ENCODE measurements at regions not wholly inside any gene's neighbourhood (a gene's known extent, or its start where the extent isn't known, plus 50 kb on each side); places are given as distances from the start of the nearest gene placed in this dataset.

DNA sequence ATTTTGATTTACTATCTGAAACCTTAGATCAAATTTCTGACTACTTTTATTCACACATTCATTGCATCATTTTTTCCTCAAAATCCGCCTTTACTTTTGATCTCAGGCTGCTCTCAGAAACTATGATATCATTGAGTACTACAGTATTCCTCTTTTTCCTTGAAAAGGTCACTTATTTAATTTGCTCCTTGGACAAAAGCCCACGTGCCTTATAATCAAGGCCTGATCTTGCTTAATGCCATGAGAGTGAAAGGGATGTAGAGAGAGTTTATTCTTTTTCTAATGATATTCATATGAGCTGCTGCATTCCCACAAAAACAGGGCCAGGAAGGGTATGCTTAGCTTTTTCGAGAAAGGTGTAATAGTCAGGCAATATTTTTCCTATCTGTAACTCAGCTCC, 327.0 kb downstream of the ETS1 start:
- DNase-seq (ENCODE audit: low spot score) = no peak

DNA sequence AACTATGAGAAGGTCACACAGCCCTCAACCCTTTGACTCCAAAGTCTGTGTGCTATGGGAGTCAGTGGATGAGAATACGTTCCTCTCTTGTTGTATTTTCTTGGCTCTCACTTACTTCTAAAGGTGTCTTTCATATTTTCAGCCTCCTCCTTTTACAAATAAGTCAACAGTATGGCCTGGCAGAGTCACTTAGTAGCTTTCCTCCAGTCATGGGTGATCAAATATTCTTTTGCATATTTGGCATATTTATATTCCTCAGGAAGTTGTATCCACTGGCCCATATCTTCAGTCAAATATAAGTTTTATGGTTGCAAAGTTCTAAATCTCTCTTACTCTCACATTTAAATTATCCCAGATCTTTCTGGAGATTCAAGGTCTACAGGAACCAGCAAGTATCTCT, 327.5 kb downstream of the ETS1 start:
- no peak for DNase-seq (ENCODE audit: low spot score)

DNA sequence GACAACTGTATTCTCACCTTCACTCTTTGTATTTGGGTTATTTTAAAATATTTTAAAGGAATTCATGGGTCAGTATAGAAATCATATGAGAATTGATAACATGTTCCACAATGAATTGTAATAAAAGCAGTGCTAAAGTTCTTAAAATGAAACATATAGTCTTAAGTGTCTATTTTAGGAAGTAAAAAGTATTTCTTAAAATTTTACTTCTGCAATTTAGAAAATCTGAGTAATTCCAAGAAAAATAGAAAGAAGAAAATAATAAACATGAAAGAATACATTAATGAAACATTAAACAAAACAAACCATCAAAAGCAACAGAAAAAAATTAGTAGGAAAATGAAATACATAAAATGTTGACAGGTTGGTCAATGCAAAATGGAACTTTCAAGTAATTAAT, 332.4 kb downstream of the ETS1 start:
- DNase-seq (ENCODE audit: low spot score) = no peak

DNA sequence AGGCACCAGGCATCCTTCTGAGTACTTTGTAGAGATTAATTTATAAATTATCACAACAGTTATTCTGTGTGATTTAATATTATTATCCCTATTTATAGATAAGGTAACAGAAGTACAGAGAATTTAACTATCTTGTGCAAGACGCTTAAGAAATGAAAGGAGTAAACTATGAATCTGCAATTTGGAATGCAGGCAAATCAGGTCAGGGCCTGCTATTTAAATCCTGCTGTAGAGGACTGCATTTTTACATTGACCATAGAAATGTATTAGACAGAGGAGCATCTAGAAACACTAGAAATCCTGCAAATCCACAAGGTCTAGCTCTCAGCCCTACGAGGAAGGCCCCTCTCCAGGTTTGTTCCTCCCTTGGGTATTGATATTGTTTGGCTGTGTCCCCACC, 336.2 kb downstream of the ETS1 start:
- DNase-seq (ENCODE audit: low spot score) = no peak

DNA sequence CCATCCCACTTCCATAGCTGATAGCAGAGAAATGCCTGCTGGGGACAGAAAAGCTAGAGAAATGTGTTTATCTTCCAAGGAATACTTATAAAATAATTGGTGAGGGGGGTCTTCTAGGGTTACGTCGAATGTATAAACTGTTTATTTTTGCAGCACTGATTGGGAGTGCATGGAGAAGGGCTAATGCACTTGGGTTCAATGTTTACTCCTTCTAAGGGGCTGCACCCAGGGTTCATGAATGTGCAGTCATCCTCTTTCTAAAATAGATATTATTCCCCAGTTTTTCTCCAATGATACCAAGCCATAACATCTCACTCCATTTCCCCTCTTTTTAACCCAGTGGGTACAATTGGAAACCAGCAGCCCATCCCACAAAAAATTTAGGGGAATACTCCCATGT, 336.9 kb downstream of the ETS1 start:
- no peak for DNase-seq (ENCODE audit: low spot score)

DNA sequence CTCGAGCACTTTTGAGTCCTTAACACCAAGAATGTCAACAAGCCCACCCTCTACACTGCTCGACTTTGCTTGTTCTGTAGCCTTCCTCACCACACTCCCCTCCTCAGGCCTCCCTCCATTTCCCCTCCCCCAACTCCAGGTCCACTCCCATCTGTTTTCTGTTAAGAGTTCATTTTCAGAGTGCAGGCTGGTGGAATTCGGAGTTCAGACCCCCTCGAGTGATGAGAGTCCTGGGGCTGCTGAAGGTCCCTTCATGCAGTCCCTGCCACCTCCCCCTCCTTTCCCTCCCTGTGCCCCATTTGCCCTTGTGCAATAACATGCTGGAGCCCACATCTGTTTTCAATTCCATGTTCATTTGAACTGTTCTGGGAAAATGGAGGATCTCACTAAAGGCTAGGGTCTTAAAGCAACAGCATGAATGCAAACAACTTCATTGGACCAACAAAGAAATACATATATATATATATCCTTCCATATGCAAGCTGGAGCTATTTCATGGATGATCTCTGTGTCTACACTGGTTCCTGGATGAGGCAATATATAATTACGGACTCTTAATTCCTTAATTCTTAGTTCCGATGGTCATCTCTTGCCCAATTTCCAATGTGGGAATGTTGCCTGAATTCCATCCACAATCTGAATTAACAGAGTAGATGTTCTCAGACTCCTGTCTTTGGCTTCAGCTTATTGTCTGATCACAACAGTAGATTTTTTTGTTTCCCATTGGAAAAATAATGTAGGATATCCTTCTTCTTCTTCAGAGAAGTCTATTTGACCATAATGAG, 340.4 kb downstream of the ETS1 start:
- no peak for DNase-seq (ENCODE audit: low spot score)

DNA sequence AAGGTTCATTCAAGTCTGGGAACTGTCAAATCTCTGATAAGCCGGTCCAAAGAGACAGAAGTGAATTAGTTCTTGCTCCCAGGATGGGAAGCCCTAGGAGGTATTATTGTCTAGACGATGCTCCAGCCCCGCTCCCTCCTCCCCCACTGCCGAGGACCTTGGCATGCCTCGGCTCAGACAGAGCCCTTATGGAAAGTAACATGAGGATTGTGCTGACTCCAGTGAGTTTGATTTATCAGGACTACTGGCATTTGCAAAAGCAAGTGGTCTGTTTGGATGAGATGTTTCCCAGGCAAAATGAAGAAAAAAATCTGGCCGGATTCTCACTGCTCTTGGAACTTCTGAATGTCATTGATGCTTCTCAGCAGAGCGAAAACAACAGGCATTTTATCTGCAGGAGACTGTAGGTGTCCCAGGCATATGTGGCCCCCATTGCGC, 341.0 kb downstream of the ETS1 start:
- no peak for DNase-seq (ENCODE audit: low spot score)

DNA sequence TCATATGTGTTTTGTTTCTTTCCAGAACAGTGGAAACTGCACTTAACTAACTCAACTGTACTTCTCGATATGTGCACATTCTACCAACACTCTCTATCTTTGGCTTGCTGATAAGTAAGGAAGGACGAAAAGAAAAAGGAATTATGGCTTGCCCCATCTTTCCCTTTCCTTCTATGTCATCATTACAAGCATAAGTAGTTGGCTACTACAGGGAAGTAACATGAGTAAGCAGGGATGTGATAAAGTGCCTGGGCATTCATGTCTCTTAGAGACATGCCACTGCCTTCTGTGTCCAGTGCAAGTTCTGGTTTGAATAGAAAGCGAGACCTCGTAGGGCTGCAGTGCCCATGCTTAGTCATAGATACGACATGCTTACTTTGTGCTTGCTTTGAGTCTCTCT, 342.5 kb downstream of the ETS1 start:
- no peak for DNase-seq (ENCODE audit: low spot score)

DNA sequence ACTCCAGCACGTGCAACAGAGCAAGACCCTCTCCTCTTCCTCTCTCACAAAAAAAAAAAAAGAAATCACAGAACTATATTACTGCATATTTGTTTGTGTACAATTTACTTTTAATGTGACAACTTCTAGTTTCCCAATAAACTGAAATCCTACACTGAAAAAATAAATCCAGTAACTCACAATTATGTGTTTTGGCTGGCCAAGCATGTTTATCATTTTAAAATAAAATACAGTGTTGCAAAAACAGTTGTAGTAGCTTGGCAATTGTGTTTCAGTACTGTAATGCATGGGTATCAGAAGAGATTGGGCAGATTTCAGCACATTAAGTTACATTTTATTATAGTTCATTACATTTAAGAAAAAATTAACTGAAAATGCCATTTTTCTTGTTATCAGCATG, 344.9 kb downstream of the ETS1 start:
- no peak for DNase-seq (ENCODE audit: low spot score)

DNA sequence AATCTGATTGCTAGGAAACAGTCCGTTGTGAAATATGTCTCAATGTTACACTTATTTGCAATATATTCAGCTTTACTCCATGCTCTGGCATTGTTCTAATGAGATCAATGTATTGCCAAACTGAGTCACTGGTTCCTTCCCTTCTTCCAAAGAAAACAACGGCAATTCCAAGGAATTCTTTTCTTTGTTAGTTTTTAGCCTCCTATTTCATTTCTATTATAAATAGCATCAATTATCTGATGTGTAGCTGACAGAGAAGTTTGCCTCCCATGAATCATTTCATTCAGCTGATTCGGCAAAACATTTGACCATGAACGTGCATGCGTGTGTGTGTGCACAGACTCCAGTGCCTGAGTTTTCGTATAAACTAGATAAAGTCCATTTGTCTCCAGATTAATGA, 346.8 kb downstream of the ETS1 start:
- DNase-seq (ENCODE audit: low spot score) = no peak

DNA sequence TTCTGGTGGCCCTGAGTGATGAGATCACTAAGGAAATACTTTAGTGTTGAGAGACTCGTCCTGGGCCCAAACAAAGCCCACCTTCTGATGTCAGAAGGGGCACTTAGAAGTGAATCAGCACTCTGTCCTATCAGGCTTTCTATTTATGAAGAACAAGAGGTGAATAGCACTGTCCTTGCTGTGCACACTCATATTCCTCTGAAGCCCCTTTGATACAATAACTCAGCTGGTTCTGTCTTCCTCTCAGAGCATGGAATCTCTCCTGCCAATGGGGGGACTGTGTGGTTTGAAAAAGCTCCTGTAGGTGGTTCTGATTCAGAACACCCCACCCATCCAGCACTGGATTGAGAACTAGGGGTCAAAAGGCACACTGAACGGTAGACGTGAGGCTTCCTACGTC, 348.1 kb downstream of the ETS1 start:
- no peak for DNase-seq (ENCODE audit: low spot score)

DNA sequence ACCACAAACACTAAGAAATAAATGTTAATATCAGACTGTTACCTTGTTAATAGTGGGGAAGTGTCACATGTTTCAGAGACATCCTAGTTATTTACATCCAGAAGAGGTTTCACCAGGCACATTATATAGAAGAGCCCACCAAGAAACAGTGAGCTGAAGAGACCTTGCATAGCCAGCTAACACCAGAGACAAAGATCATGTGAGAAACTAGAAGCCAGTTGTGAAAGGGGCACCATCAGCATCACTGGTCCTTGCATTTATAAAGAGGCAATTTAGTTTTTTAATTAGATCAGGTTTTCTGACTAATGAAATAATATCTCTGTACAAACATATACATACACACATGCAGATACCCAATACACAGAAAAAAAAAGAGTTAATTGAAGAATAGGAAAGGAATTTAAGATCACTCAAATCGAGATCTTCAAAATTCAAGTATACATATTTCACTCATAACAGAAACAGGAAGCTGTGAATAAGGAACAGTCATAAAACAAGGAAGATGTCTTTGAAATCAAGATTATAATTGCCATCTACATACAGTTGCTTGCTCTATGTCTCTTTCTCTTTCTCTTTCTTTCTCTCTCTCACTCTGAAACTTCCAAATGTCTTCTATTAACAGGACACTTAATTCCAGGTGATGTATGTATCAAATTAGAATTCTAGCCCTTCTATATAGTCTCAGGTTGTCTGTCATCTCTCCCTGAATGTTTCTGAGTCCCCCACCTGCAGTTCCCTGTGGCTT, 348.7 kb downstream of the ETS1 start:
- no peak for DNase-seq (ENCODE audit: low spot score)

DNA sequence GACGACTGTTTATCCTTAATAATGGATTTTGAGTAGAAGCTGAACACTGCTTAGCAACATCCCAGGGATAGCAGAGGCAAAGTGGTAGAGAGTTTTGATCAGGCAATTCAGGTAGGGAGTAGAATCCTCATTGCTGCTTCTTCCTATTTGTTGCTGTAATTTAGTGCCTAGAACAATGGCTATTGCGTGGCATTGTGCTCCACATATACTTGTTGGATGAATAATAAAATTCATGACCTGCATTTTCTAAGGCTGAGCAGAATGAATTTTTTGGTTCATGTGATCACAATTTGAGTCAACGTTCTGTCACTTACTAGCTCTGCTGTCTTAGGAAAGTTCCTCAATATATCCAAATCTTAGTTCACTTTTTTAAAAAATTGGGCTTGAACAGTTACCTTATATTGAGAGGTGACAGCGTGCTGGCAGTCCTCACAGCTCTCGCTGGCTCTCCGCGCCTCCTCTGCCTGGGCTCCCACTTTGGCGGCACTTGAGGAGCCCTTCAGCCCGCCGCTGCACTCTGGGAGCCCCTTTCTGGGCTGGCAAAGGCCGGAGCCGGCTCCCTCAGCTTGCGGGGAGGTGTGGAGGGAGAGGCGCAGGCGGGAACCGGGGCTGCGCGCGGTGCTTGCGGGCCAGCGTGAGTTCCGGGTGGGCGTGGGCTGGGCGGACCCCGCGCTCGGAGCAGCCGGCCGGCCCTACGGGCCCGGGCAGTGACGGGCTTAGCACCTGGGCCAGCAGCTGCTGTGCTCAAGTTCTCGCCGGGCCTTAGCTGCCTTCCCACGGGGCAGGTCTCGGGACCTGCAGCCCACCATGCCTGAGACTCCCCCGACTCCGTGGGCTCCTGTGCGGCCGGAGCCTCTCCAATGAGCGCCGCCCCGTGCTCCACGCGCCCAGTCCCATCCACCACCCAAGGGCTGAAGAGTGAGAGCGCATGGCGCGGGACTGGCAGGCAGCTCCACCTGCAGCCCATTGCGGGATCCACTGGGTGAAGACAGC, 350.6 kb downstream of the ETS1 start:
- no peak for DNase-seq (ENCODE audit: low spot score)

DNA sequence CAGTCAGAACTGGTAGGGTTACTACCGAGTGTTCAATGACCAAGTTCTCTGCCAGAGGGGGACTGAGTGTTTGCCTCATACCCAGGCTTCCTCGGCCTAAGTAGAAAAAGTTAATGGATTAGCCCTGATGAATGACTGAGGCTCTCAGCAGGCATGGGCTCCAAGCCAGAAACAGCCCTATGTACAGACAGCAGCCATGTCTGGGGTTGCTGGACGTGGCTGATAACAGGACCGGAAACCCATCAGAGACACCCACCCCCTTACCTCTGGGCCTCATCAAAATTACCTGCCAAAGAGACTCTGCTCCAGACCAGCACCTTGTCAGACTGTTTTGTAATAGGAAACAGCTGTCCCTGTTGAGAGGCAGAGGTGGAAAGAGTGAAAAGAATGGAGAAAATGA, 351.4 kb downstream of the ETS1 start:
- no peak for DNase-seq (ENCODE audit: low spot score)

DNA sequence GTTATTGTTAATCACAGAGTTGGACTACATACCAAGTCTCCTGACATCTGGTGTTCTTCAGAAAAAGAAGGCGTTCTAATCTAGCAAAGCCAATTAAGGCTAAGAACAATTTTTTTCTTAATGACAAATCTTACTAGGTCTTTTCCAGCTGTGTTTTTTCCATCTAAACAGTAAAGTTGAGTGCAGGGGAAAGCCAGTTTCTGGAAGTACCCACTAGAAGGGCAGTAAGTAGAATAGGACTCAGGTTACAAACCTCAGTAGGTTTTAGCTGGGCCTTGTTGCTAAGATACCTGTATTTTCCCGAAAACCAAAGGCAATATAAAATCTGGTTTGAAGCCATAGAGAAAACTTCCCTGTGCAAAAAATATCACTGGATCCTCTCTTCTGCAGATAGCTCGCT, 351.9 kb downstream of the ETS1 start:
- no peak for DNase-seq (ENCODE audit: low spot score)

DNA sequence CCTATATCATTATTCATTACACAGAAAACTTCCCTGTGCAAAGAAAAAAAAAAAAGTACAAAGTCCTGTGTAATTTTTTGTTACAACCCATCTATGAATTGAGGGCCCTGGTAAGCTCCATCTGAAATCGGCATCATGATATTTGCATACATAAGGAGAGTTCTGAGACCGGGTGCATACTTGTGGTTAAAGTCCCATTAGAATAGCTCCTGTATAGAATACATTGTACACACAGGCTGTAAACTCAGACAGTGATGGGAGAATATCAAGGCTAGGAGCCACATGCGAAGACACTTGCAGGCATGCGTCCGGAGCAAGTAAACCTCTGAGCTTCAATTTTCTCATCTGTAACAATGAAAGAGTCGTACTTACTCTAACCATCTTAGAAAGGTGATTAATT, 353.2 kb downstream of the ETS1 start:
- no peak for DNase-seq (ENCODE audit: low spot score)

DNA sequence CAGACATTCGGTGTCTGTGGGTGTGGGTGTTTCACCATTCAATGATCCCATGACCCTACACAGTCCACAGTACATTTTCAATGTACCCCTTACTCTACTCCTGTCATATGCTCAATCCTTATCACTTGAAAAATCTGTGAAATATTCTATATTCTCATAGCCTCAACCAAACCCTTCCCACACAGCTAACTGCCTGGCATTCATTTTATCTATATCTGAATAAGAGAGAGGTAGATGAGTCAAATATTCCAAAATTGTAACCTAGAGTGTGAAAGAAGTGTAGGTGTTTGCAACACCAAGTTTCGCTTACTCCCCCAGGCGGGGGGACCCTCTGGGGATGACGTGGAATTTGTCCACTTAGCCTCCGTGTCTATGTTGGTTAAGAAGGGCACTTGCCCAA, 354.8 kb downstream of the ETS1 start:
- no peak for DNase-seq (ENCODE audit: low spot score)

DNA sequence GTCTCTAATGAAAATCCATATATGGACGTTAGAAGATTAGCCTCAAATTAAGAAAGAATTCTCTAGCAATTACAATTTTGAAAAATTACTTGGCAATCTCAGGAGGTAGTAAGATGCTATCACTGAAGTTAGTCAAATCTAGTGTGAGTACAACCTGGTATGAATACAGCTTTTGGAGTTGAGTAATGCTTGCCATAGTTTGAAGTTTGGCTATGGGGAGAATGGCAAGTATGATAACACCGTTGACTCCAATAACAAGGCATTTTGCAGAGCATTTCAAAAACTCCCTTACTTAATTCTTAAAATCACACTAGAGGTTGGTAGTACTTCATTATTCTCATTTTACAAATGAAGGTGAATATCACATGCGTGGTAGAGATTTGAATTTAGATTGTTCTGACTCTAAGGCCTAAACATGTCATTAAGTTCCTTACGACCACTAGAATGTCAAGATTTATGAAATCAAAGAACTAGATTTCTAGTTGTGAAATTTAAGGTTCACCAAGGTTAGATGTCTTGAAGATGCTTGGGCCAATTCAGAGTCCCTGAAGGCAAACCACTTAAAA, 355.4 kb downstream of the ETS1 start:
- DNase-seq (ENCODE audit: low spot score) = no peak

DNA sequence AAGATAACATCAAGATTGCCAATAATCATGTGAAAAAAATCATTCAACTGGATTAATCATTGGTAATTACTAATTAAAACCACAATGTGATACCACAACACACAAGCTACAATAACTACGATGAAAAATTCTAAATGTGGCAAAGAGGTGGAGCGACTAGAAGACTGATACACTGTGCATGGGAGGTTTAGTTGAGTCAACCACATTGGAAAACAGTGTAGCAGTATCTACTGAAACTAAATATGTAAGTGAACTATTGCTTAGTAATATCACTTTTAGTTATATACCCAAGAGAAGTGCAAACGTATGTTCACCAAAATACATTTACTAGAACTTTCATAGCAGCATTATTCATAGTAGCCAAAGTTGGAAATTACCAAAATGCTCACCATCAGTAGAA, 359.9 kb downstream of the ETS1 start:
- DNase-seq (ENCODE audit: low spot score) = no peak

DNA sequence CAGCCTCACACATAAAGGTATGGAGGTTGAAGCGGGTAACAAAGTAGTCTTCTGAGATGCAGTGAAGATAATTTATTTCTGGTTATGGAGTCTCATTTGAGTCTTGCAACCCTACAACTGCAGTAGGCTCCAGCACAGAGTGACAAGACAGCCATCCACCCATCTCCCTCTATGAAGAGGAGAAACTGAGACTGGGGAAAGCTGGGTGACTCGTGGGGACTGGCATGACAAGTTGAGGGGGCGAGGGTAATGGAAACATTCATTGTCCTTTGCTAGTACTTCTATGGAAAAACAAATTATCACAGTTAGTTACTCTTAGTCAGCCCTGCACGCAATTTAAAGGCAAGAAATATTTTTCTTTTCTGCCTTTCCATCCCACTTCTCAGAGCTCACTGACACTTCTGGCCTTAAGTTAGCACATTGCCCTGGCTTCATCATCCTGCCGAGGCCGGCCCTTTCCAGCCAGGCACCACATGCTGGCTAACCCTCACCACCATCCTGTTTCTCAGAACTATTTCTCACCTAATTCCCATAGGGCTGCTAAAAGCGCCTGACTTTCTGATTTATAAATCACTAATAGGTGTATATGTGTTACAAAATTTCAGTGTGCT, 361.1 kb downstream of the ETS1 start:
- DNase-seq (ENCODE audit: low spot score) = no peak

DNA sequence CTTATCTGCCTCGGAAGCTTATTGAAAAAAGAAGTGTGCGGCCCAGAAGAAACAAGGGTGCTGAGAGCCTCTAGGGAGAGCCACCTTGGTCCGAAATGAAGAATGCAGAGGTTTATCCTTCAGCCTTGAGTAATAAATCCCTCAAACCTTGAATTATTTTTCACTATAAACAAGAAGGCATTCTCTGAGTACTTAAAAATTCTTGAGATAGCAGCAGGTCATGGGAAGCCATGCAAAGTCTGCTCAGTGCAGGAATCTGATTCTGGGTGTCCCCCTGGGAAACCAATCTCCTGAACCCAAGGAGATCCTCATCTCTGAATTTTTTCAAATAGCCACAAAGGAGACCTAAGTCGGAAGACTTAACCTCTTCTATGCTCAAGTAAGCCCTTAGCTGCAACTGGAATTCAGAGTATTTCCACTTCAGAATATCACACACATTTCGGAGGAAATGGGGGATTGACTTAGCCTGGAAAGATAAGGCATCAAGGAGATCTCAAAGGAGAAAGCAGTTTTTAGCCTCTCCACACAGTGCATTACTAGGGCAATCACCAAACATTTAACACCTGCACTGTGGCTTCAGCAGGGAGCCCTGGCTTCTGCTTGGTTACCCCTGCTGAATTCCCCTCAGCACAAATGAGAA, 365.0 kb downstream of the ETS1 start:
- no peak for DNase-seq (ENCODE audit: low spot score)
